GM12874 (cell line): ENCODE measurements at regions not wholly inside any gene's neighbourhood (a gene's known extent, or its start where the extent isn't known, plus 50 kb on each side); places are given as distances from the start of the nearest gene placed in this dataset.

ENCODE experiments used
- TF ChIP-seq, protein P1 (sequence below): IDR thresholded peaks from 2 replicates; pipeline ENCODE4 v1.5.1; 2011; ENCODE audit warnings: low read depth, mild to moderate bottlenecking, control low read depth, low read length, moderate library complexity; ENCODE audit not compliant: insufficient read depth

DNA sequence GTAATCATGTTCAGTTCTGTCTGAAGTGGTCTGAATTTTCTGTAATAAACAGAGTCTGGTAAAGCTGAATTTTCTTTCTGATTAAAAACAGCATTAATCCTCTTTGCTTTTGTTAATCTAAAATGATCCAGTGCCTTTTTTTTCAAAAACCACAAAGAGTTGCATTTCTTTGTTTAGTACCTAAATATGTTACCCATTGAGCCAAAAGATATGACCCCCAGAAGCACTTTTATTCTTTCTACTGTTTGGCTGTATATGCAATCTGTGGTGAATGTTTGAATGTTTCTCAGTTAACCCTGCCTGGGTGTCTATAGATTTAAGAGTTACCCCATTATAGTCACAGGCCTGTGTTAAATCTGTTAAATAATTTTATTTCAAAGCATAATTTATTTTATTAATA, 394.8 kb downstream of the PTPRC start:
- TF ChIP-seq, protein P1, sequence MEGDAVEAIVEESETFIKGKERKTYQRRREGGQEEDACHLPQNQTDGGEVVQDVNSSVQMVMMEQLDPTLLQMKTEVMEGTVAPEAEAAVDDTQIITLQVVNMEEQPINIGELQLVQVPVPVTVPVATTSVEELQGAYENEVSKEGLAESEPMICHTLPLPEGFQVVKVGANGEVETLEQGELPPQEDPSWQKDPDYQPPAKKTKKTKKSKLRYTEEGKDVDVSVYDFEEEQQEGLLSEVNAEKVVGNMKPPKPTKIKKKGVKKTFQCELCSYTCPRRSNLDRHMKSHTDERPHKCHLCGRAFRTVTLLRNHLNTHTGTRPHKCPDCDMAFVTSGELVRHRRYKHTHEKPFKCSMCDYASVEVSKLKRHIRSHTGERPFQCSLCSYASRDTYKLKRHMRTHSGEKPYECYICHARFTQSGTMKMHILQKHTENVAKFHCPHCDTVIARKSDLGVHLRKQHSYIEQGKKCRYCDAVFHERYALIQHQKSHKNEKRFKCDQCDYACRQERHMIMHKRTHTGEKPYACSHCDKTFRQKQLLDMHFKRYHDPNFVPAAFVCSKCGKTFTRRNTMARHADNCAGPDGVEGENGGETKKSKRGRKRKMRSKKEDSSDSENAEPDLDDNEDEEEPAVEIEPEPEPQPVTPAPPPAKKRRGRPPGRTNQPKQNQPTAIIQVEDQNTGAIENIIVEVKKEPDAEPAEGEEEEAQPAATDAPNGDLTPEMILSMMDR, result no peak

DNA sequence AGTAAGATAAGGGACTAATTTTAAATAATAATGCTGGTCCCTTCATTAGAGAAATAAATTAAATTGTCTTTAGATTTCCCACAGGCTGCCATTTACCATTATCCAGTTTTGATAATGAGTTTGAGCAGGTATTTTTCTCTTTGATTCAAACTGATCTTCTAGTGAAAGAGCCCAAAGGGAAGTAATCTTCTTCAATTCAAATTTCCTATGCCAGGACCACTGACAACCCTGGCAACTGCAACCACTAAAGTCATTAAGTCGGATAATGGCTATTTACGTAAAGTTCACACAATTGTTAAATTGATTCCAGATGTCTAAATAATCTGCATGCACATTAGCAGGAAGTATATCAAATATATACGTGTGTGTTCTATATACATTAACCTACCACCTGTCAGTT, 399.3 kb downstream of the PTPRC start:
- TF ChIP-seq, protein P1, result no peak

DNA sequence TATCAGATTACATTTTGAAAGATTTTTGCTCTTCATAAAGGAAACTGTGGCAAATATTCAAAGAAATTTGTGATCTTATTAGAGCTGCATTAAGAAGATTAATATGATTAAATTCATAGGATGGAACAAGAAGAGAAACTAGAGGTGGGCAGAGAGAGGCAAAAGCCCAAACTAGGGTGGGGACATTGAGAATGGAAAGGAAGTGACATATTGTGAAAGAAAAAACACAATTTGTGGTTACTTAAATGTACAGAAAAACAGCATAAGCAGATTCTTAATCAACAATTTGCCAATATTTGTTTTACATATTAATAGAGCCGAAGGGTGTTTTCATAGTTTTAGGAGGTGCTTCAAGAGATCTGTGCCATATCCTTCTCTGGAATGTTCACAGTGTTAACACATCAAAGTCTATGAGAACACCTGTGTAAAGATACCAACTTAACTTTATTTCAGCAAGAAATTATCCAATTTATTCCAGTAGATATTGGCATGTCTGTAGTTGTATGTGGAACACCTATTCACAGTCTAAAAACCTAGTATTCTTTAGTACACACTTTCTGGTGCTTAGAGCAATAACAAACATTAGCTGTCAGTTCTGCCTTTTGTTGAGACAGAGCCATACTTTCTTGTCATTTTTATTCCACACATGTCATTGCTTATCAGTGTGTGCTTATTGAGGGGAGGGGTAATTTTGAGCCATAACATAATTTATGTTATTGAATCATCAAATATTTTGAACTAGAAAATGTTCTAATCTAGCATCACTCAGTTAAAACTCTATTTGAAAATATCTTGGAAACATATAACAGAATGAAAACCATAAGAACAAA, 401.5 kb downstream of the PTPRC start:
- TF ChIP-seq, protein P1, result no peak

DNA sequence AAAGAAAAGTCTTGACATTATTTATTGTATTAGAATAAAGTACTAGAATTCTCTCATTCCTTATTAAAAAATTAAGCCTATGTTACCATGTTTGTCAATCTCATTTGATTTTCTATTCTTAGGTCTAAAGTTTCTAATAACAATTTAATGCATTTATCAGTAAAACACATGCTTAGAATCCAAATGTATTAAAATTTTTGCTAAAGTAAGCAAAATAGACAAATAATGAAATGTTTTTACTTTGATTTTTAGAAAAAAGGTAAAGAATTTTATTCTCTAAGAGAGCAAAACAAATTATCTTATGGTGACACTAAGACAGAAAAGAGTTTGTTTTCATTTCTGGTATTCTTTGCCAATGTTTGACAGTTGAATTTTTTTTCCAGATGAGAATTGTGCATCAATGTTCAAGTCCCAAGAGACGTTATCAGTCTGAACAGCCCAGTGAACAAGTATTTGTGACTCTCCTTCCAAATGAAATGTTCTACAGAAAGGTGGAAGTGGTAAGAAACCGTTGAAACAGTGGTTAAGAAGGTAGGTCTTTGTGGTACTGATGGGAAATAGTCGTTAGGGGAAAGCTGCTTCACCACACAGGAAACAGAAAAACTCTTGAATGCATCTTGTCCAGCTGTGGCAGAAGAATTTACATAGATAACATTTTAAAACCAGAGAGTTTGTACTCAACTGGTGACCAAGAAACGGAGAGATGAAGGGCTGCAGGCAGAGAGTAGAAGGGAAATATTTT, 402.5 kb downstream of the PTPRC start:
- TF ChIP-seq, protein P1, result no peak

DNA sequence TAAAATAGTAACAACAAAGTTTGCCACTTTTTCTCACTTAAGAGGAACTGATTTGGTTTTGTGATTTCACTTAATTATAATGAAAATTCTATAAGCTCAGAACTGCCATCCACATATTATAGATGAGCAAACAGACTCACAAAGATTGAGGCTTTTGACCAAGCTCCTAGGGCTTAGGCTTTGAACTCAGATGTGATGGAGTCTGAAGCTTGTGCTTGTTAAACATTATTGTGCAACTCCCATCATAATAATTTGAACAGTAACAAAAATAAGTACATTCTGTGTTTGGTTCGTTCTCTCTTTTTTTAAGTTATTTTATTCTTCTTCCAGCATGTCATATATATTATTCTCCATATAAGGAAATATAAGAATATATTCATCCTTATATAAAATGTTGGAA, 403.4 kb downstream of the PTPRC start:
- TF ChIP-seq, protein P1, result no peak

DNA sequence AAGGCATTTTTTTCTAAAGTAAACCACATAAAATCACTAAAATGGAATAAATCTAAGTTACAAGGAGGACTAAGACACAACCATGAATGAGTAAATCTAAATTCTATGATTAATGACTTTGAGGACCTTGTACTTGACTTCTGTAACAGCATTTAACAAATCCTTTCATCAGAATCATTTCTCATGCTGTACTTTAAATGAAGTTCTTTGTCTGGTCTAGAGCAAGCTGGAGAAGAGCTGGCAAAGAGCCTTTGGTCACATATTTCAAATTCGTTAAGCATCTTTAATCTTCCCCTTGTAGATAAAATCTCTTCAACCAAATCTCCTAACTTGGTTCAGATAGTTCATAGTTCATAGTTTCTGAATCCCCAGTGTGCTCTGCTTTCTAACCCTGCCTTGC, 405.4 kb downstream of the PTPRC start:
- TF ChIP-seq, protein P1, result no peak

DNA sequence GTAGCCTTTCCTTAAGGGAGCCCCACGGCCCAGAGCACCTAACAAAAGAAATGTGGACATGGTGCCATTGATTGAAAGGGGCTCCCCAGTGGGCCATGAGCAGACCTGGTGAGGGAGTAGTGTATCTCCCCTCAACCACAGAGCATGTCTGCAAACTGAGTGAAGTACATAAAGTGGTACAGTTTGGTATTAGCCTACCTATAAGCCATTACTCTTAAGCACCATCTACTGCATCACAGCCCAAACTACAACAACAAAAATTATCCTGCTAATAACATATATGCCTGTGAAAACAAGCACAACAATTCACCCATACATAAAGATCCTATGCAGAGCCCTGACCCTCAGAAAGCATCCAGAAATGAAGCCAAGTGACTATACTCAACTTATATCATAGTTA, 407.8 kb downstream of the PTPRC start:
- TF ChIP-seq, protein P1, result no peak
